Neuronal stem cell (in vitro differentiated cells): ENCODE measurements at regions not wholly inside any gene's neighbourhood (a gene's known extent, or its start where the extent isn't known, plus 50 kb on each side); places are given as distances from the start of the nearest gene placed in this dataset.
A peak's percentile ranks its signal among the peaks of the same experiment; 100 is the strongest.

Experiments used
- DNase-seq: peaks from one replicate; pipeline ENCODE4 v3.0.0-alpha.2; 2013; ENCODE audit warnings: low spot score
- H2AFZ ChIP-seq: one replicate; pipeline ENCODE4 v1.6.1; 2013; ENCODE audit warnings: mild to moderate bottlenecking, low read length, inconsistent platforms
- H2AK5ac ChIP-seq: 2 replicates; pipeline ENCODE4 v1.6.1; 2013; ENCODE audit warnings: low read depth, mild to moderate bottlenecking, inconsistent platforms, low read length, moderate library complexity, mixed read lengths
- H2BK120ac ChIP-seq: 2 replicates; pipeline ENCODE4 v1.6.1; 2013; ENCODE audit warnings: low read depth, mild to moderate bottlenecking, inconsistent platforms, low read length, moderate library complexity, mixed read lengths
- H2BK12ac ChIP-seq: one replicate; pipeline ENCODE4 v1.6.1; 2013; ENCODE audit warnings: low read length, inconsistent platforms
- H2BK15ac ChIP-seq: 2 replicates; pipeline ENCODE4 v1.6.1; 2013; ENCODE audit warnings: mild to moderate bottlenecking, low read length, inconsistent platforms, mixed read lengths
- H2BK5ac ChIP-seq: one replicate; pipeline ENCODE4 v1.6.1; 2013; ENCODE audit warnings: inconsistent platforms, mild to moderate bottlenecking, low read length, moderate library complexity
- H3K14ac ChIP-seq: one replicate; pipeline ENCODE4 v1.6.1; 2013; ENCODE audit warnings: low read length, inconsistent platforms
- H3K18ac ChIP-seq: 2 replicates; pipeline ENCODE4 v1.6.1; 2013; ENCODE audit warnings: low read length, inconsistent platforms
- H3K23ac ChIP-seq: 2 replicates; pipeline ENCODE4 v1.6.1; 2013; ENCODE audit warnings: low read depth, mild to moderate bottlenecking, mixed read lengths, low read length, inconsistent platforms; ENCODE audit not compliant: poor library complexity
- H3K27ac ChIP-seq: replicated peaks from 3 replicates; pipeline ENCODE4 v1.5.1; 2013; ENCODE audit warnings: low read length, inconsistent platforms
- H3K27me3 ChIP-seq, 3 experiments: 2 replicates each; pipeline ENCODE4 v1.6.1; 2013; ENCODE audit warnings: low read length in 3 of 3, mild to moderate bottlenecking in 2 of 3, inconsistent platforms in 1 of 3, low read depth in 1 of 3, mixed read lengths in 1 of 3, moderate library complexity in 1 of 3; ENCODE audit not compliant: control insufficient read depth in 3 of 3, insufficient read depth in 3 of 3
- H3K36me3 ChIP-seq, 2 donors: replicated peaks in 1 of 2; 2 replicates each; pipeline ENCODE4 v1.6.1; 2013; ENCODE audit warnings: low read length in 2 of 2; ENCODE audit not compliant: control insufficient read depth in 2 of 2, insufficient read depth in 2 of 2
- H3K4ac ChIP-seq: 2 replicates; pipeline ENCODE4 v1.6.1; 2013; ENCODE audit warnings: inconsistent platforms, mild to moderate bottlenecking, low read length, moderate library complexity
- H3K4me1 ChIP-seq, 2 donors: 1 replicate in 1 of 2; 2 replicates in 1 of 2; pipeline ENCODE4 v1.6.1; 2013; ENCODE audit warnings: low read length in 2 of 2, low read depth in 1 of 2; ENCODE audit not compliant: control insufficient read depth in 2 of 2, insufficient read depth in 1 of 2
- H3K4me2 ChIP-seq: one replicate; pipeline ENCODE4 v1.6.1; 2013; ENCODE audit warnings: mild to moderate bottlenecking, low read length, inconsistent platforms; ENCODE audit not compliant: insufficient read depth, poor library complexity, severe bottlenecking
- H3K4me3 ChIP-seq, 2 donors: 2 replicates each; pipeline ENCODE4 v1.5.1; 2013; ENCODE audit warnings: low read length in 2 of 2, mild to moderate bottlenecking in 2 of 2, inconsistent platforms in 1 of 2, moderate library complexity in 1 of 2
- H3K79me1 ChIP-seq: one replicate; pipeline ENCODE4 v1.6.1; 2013; ENCODE audit warnings: low read depth, mild to moderate bottlenecking, inconsistent platforms, low read length, moderate library complexity
- H3K9ac ChIP-seq: one replicate; pipeline ENCODE4 v1.6.1; 2013; ENCODE audit warnings: mild to moderate bottlenecking, low read depth, low read length, inconsistent platforms; ENCODE audit not compliant: poor library complexity
- H3K9me3 ChIP-seq, 2 donors: replicated peaks in 1 of 2; 2 replicates each; pipeline versions ENCODE3 to v1.6.1; 2013; ENCODE audit warnings: low read length in 2 of 2, mild to moderate bottlenecking in 2 of 2, inconsistent platforms in 1 of 2, low read depth in 1 of 2, mixed read lengths in 1 of 2, moderate library complexity in 1 of 2; ENCODE audit not compliant: control insufficient read depth in 2 of 2, insufficient read depth in 1 of 2
- H4K8ac ChIP-seq: one replicate; pipeline ENCODE4 v1.6.1; 2013; ENCODE audit warnings: low read depth, mild to moderate bottlenecking, inconsistent platforms, low read length, moderate library complexity
- H4K91ac ChIP-seq: one replicate; pipeline ENCODE4 v1.6.1; 2013; ENCODE audit warnings: low read length, low read depth, mild to moderate bottlenecking, inconsistent platforms; ENCODE audit not compliant: poor library complexity
- WGBS, 2 donors: extraction: QIAGEN DNeasy Blood & Tissue Kit; methylation state at CpG; one replicate each; pipeline ENCODE4 v1.1.7; 2013; ENCODE audit warnings: missing lambda C conversion rate in 2 of 2, mixed read lengths in 1 of 2; ENCODE audit not compliant: insufficient read length in 2 of 2, insufficient replicate concordance in 1 of 2; ENCODE audit errors: extremely low coverage in 2 of 2; 5-methylcytosine and 5-hydroxymethylcytosine counted together

DNA sequence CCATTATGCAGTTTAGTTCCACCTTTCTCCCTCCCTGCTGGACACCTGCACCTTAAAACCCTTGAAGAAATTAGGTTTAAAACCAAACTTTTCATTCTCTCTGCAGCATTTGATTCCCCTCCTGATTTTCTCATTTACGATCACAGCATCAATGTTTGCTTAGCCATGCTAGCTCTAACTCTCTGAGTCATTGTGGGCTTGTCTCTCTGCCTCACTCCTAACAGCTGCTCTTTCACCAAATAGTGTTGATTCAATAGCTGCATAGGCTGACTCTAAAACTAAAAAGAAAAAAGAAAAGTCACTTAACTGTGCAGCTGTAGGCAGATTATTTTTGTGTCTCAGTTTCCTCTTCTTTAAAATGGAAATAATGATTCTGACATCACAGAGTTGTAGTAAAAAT lies 1124.9 kb downstream of the DIAPH3 start:
- no peaks in the 10 kb centered on the region for H3K9me3 ChIP-seq

DNA sequence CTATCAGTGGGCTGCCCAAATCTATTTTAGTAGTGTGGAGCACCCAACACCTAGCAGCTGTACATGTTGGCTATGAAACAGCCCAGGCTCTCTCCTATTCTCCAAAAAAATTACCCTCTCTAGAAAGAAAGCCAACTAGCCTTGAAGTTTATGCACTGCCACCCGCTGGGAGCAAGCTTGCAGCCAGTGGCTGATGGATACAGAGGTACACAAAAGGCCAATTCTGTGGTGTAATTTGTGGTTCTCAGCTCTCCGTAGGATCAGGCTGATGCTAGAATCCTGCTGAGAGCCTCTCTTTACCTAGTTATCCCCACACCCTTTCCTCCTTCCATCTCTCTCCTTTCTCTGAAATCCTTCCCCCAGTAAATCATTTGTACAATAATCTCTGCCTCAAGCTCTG lies 1120.7 kb downstream of the DIAPH3 start:
- H2BK120ac ChIP-seq: no peak overlapping the region
- H2BK12ac ChIP-seq: no peak overlapping the region
- no peak overlapping the region for H3K4me2 ChIP-seq
- H3K4ac ChIP-seq: no peak overlapping the region
- H3K27me3 ChIP-seq: no peaks in the 10 kb centered on the region
- no peak overlapping the region for H3K23ac ChIP-seq
- no peak overlapping the region for H3K4me3 ChIP-seq
- H3K79me1 ChIP-seq: no peaks in the 10 kb centered on the region
- no peak overlapping the region for H2BK5ac ChIP-seq
- peaks cover 1 to 4% of the 10 kb centered on the region in 2 donors for H3K4me1 ChIP-seq
- H3K9ac ChIP-seq: no peak overlapping the region
- no peak overlapping the region for H3K18ac ChIP-seq
- H2AK5ac ChIP-seq: no peak overlapping the region
- no peaks in the 10 kb centered on the region for H3K9me3 ChIP-seq
- no peaks in the 10 kb centered on the region for H3K36me3 ChIP-seq
- no peak overlapping the region for H2AFZ ChIP-seq
- no peak overlapping the region for H3K14ac ChIP-seq
- no peak overlapping the region for H2BK15ac ChIP-seq
- no peak for DNase-seq
- H4K8ac ChIP-seq: no peak overlapping the region
- H3K27ac ChIP-seq: no peak overlapping the region
- no peak overlapping the region for H4K91ac ChIP-seq
- WGBS, 2 donors: no CpG with 5 or more reads among the region's 2 CpGs

More for the DNA sequence above, 1124.9 kb downstream of the DIAPH3 start:
- no peak overlapping the region for H3K27ac ChIP-seq
- no peak for DNase-seq
- H2BK15ac ChIP-seq: no peak overlapping the region
- no peaks in the 10 kb centered on the region for H3K27me3 ChIP-seq
- no peak overlapping the region for H3K4me2 ChIP-seq
- H4K8ac ChIP-seq: no peak overlapping the region
- H2BK120ac ChIP-seq: no peak overlapping the region
- no peak overlapping the region for H3K23ac ChIP-seq
- H3K36me3 ChIP-seq: no peaks in the 10 kb centered on the region
- no peak overlapping the region for H3K4me3 ChIP-seq
- no peak overlapping the region for H3K18ac ChIP-seq
- no peak overlapping the region for H2AK5ac ChIP-seq
- no peak overlapping the region for H2BK5ac ChIP-seq
- WGBS, 2 donors: no CpG with 5 or more reads among the region's 1 CpG
- no peak overlapping the region for H4K91ac ChIP-seq
- no peak overlapping the region for H3K4ac ChIP-seq
- H3K79me1 ChIP-seq: no peaks in the 10 kb centered on the region
- H2AFZ ChIP-seq: peak overlapping the region; percentile 23
- no peak overlapping the region for H2BK12ac ChIP-seq
- no peak overlapping the region for H3K9ac ChIP-seq
- H3K14ac ChIP-seq: no peak overlapping the region
- peaks cover 3 to 4% of the 10 kb centered on the region in 2 donors for H3K4me1 ChIP-seq

DNA sequence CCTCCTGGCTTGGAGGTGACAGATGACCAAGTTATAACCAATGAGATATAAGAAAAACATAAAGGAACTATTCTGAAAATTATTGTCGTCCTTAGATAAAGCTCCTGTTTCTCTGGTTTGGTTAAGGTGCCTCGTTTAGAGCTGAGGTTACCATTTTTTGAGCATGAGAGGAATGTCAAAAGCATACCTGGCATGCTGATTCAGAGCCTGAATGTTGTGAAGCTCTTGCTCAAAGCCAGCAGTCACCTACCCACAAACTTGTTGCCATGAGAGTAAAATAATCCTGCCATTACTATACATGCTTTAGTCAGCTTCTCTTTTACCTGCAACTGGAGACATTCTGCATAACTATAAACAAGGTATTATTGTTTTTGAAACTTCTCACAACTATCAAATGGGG lies 1116.2 kb downstream of the DIAPH3 start:
- no peak overlapping the region for H3K18ac ChIP-seq

DNA sequence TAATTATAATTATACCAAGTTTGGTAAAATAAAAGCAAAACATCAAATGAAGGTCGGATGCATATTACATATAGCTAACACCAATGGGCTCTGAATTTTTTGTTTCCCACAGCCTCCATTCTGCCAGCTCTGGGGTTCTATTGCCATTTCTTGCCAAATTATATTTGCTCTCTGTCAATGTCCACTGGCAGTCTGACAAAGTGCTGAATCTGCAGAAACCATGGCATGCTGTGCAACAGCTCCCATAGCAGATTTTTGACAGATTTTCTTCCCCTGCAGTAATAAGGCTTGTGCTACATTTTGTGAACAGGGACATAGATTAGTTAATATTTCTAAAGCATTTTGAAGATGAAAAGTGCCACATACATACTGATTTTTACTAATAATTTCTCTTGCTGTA lies 1102.1 kb downstream of the DIAPH3 start:
- Histone ChIP-seq H3K9me3 (no peaks in the 10 kb centered on the region), H3K4me2 (no peak overlapping the region), H3K9ac (no peak overlapping the region), H2AFZ (no peak overlapping the region), H3K4me3 (no peak overlapping the region), H3K27me3 (no peaks in the 10 kb centered on the region), H3K18ac (no peak overlapping the region), H3K4me1 (no peaks in the 10 kb centered on the region), H3K23ac (no peak overlapping the region), H2BK15ac (no peak overlapping the region), H2BK120ac (no peak overlapping the region), H3K4ac (no peak overlapping the region), H4K8ac (no peak overlapping the region), H2BK5ac (no peak overlapping the region), H4K91ac (no peak overlapping the region), H3K79me1 (no peaks in the 10 kb centered on the region), H3K36me3 (no peaks in the 10 kb centered on the region), H2BK12ac (no peak overlapping the region), H3K27ac (no peak overlapping the region), H2AK5ac (no peak overlapping the region), H3K14ac (no peak overlapping the region)
- DNase-seq: no peak
- no CpG with 5 or more reads among the region's 1 CpG for WGBS, 2 donors

More for the DNA sequence above, 1116.2 kb downstream of the DIAPH3 start:
- no peak overlapping the region for H3K27ac ChIP-seq
- H2BK12ac ChIP-seq: no peak overlapping the region
- H3K23ac ChIP-seq: no peak overlapping the region
- no peak for DNase-seq
- no peaks in the 10 kb centered on the region for H3K27me3 ChIP-seq
- H2BK5ac ChIP-seq: no peak overlapping the region
- no peaks in the 10 kb centered on the region for H3K79me1 ChIP-seq
- no peak overlapping the region for H3K4me2 ChIP-seq
- no peak overlapping the region for H3K4ac ChIP-seq
- WGBS, 2 donors: no CpG with 5 or more reads among the region's 2 CpGs
- H4K8ac ChIP-seq: no peak overlapping the region
- H3K9me3 ChIP-seq: no peaks in the 10 kb centered on the region
- H4K91ac ChIP-seq: no peak overlapping the region
- no peak overlapping the region for H3K4me3 ChIP-seq
- no peaks in the 10 kb centered on the region for H3K36me3 ChIP-seq
- H3K14ac ChIP-seq: no peak overlapping the region
- no peak overlapping the region for H2AFZ ChIP-seq
- no peak overlapping the region for H2BK15ac ChIP-seq
- no peak overlapping the region for H2BK120ac ChIP-seq
- no peak overlapping the region for H2AK5ac ChIP-seq
- H3K9ac ChIP-seq: no peak overlapping the region
- peaks cover 0 to 4% of the 10 kb centered on the region in 2 donors for H3K4me1 ChIP-seq
